H9 (cell line): ENCODE measurements at regions not wholly inside any gene's neighbourhood (a gene's known extent, or its start where the extent isn't known, plus 50 kb on each side); places are given as distances from the start of the nearest gene placed in this dataset.

Experiments used
- DNase-seq: peaks from one replicate; pipeline ENCODE4 v3.0.0-alpha.2; 2017
- H2AFZ ChIP-seq: one replicate; pipeline ENCODE4 v1.6.1; 2013; ENCODE audit warnings: mild to moderate bottlenecking, low read length, control low read depth, moderate library complexity
- H2AK5ac ChIP-seq: 2 replicates; pipeline ENCODE4 v1.6.1; 2013; ENCODE audit warnings: low read length, control low read depth, mixed read lengths; ENCODE audit not compliant: insufficient read length
- H2BK120ac ChIP-seq: one replicate; pipeline ENCODE4 v1.6.1; 2013; ENCODE audit warnings: low read depth, mild to moderate bottlenecking, low read length, control low read depth, inconsistent platforms; ENCODE audit not compliant: poor library complexity, severe bottlenecking
- H2BK12ac ChIP-seq: 2 replicates; pipeline ENCODE4 v1.6.1; 2013; ENCODE audit warnings: low read length, control low read depth, mixed read lengths, low read depth; ENCODE audit not compliant: insufficient read length
- H2BK15ac ChIP-seq: 2 replicates; pipeline ENCODE4 v1.6.1; 2013; ENCODE audit warnings: low read depth, low read length, control low read depth
- H2BK20ac ChIP-seq: one replicate; pipeline ENCODE4 v1.6.1; 2013; ENCODE audit warnings: low read depth, mild to moderate bottlenecking, low read length, control low read depth, inconsistent platforms; ENCODE audit not compliant: poor library complexity, severe bottlenecking
- H2BK5ac ChIP-seq: 2 replicates; pipeline ENCODE4 v1.6.1; 2013; ENCODE audit warnings: low read length, control low read depth, mixed read lengths; ENCODE audit not compliant: insufficient read length
- H3K14ac ChIP-seq: 2 replicates; pipeline ENCODE4 v1.6.1; 2013; ENCODE audit warnings: low read length, control low read depth; ENCODE audit not compliant: insufficient read depth
- H3K18ac ChIP-seq: 2 replicates; pipeline ENCODE4 v1.6.1; 2013; ENCODE audit warnings: low read depth, mild to moderate bottlenecking, mixed read lengths, low read length, control low read depth; ENCODE audit not compliant: insufficient read length
- H3K23ac ChIP-seq: 2 replicates; pipeline ENCODE4 v1.6.1; 2013; ENCODE audit warnings: low read length, control low read depth, mixed read lengths, low read depth; ENCODE audit not compliant: insufficient read length
- H3K23me2 ChIP-seq: 2 replicates; pipeline ENCODE4 v1.6.1; 2013; ENCODE audit warnings: low read depth, mild to moderate bottlenecking, mixed read lengths, low read length, control low read depth; ENCODE audit not compliant: insufficient read length, poor library complexity, severe bottlenecking
- H3K27ac ChIP-seq: 2 replicates; pipeline ENCODE4 v1.5.1; 2013; ENCODE audit warnings: low read length, control low read depth, mixed read lengths, low read depth; ENCODE audit not compliant: insufficient read length
- H3K27me3 ChIP-seq: 2 replicates; pipeline ENCODE4 v1.6.1; 2013; ENCODE audit warnings: low read length, control low read depth, inconsistent platforms; ENCODE audit not compliant: insufficient read depth
- H3K4ac ChIP-seq: 2 replicates; pipeline ENCODE4 v1.6.1; 2013; ENCODE audit warnings: low read depth, mild to moderate bottlenecking, control low read depth, inconsistent platforms, low read length, moderate library complexity
- H3K4me1 ChIP-seq: 2 replicates; pipeline ENCODE4 v1.6.1; 2013; ENCODE audit warnings: low read length, control low read depth, inconsistent platforms; ENCODE audit not compliant: insufficient read depth
- H3K4me2 ChIP-seq: 2 replicates; pipeline ENCODE4 v1.6.1; 2013; ENCODE audit warnings: low read length, control low read depth, mixed read lengths; ENCODE audit not compliant: insufficient read length, insufficient read depth
- H3K56ac ChIP-seq: 2 replicates; pipeline ENCODE4 v1.6.1; 2013; ENCODE audit warnings: low read depth, mild to moderate bottlenecking, mixed read lengths, low read length, control low read depth; ENCODE audit not compliant: insufficient read length
- H3K79me1 ChIP-seq: 2 replicates; pipeline ENCODE4 v1.6.1; 2013; ENCODE audit warnings: low read depth, mild to moderate bottlenecking, moderate library complexity, low read length, control low read depth, inconsistent platforms; ENCODE audit not compliant: insufficient read depth, poor library complexity, severe bottlenecking
- H3K79me2 ChIP-seq: 2 replicates; pipeline ENCODE4 v1.6.1; 2013; ENCODE audit warnings: low read length, control low read depth, inconsistent platforms; ENCODE audit not compliant: insufficient read depth
- H3K9ac ChIP-seq: 2 replicates; pipeline ENCODE4 v1.6.1; 2013; ENCODE audit warnings: low read length, control low read depth, mixed read lengths; ENCODE audit not compliant: insufficient read length; ENCODE audit errors: extremely low read depth
- H3K9me3 ChIP-seq: one replicate; pipeline ENCODE4 v1.6.1; 2013; ENCODE audit warnings: low read depth, low read length, inconsistent platforms; ENCODE audit not compliant: control insufficient read depth
- H3T11ph ChIP-seq: one replicate; pipeline ENCODE4 v1.6.1; 2013; ENCODE audit warnings: mild to moderate bottlenecking, low read length, control low read depth, inconsistent platforms
- H4K20me1 ChIP-seq: one replicate; pipeline ENCODE4 v1.6.1; 2013; ENCODE audit not compliant: control insufficient read depth, insufficient read length, insufficient read depth
- H4K5ac ChIP-seq: 2 replicates; pipeline ENCODE4 v1.6.1; 2013; ENCODE audit warnings: low read depth, mild to moderate bottlenecking, mixed read lengths, low read length, control low read depth; ENCODE audit not compliant: insufficient read length
- H4K8ac ChIP-seq: replicated peaks from 2 replicates; pipeline ENCODE4 v1.6.1; 2013; ENCODE audit warnings: low read length, control low read depth, mixed read lengths, low read depth; ENCODE audit not compliant: insufficient read length
- H4K91ac ChIP-seq: 2 replicates; pipeline ENCODE4 v1.6.1; 2013; ENCODE audit warnings: low read depth, mild to moderate bottlenecking, moderate library complexity, mixed read lengths, low read length, control low read depth; ENCODE audit not compliant: insufficient read length
- H3K27ac Mint-ChIP-seq, 3 experiments: 2 replicates in 2 of 3; 3 replicates in 1 of 3; pipeline ENCODE4 v1.8.0; 2020 to 2021; ENCODE audit warnings: mixed read lengths in 3 of 3, mild to moderate bottlenecking in 1 of 3, moderate library complexity in 1 of 3
- H3K27me3 Mint-ChIP-seq: 2 replicates; pipeline ENCODE4 v1.8.0; 2021; ENCODE audit warnings: low read depth, mild to moderate bottlenecking, moderate library complexity, mixed read lengths
- H3K36me3 Mint-ChIP-seq, 3 experiments: 2 replicates in 2 of 3; 3 replicates in 1 of 3; pipeline ENCODE4 v1.8.0; 2020 to 2021; ENCODE audit warnings: low read depth in 3 of 3, mixed read lengths in 3 of 3; ENCODE audit not compliant: insufficient read depth in 1 of 3
- H3K4me1 Mint-ChIP-seq, 2 experiments: 2 replicates each; pipeline ENCODE4 v1.8.0; 2020; ENCODE audit warnings: mixed read lengths in 2 of 2
- H3K4me3 Mint-ChIP-seq, 2 experiments: 2 replicates in 1 of 2; 3 replicates in 1 of 2; pipeline ENCODE4 v1.8.0; 2020 to 2021; ENCODE audit warnings: mild to moderate bottlenecking in 2 of 2, mixed read lengths in 2 of 2, moderate library complexity in 1 of 2
- H3K9me3 Mint-ChIP-seq, 2 experiments: 2 replicates in 1 of 2; 3 replicates in 1 of 2; pipeline ENCODE4 v1.8.0; 2020; ENCODE audit warnings: mild to moderate bottlenecking in 2 of 2, mixed read lengths in 2 of 2, moderate library complexity in 1 of 2
- CTCF ChIP-seq: fragments of 200-600 bp; sonication (generic); conservative IDR thresholded peaks from 3 replicates; pipeline ENCODE4 v1.8.0; 2021; ENCODE audit warnings: antibody characterized with exemption, mild to moderate bottlenecking
- WGBS: extraction: QIAGEN DNeasy Blood & Tissue Kit; methylation state at CpG from one replicate; pipeline ENCODE4 v1.1.7; 2013; ENCODE audit warnings: missing lambda C conversion rate, low lambda C conversion rate, mixed read lengths; ENCODE audit not compliant: insufficient read length; ENCODE audit errors: extremely low coverage; 5-methylcytosine and 5-hydroxymethylcytosine counted together

GRCh38 chr2:52810460-52810859 is 957.1 kb upstream of the CHAC2 start:
- Histone ChIP-seq H3K4me2 (no peak overlapping the region), H3K18ac (no peak overlapping the region), H4K91ac (no peak overlapping the region), H4K5ac (no peak overlapping the region), H4K8ac (no peak overlapping the region), H3K23ac (no peak overlapping the region), H2AFZ (peak overlapping the region; percentile 45), H4K20me1 (no peaks in the 10 kb centered on the region), H2BK120ac (no peak overlapping the region), H3K4ac (no peak overlapping the region), H3K79me2 (no peaks in the 10 kb centered on the region), H2BK20ac (no peak overlapping the region), H3K9ac (no peak overlapping the region), H2BK12ac (no peak overlapping the region), H3T11ph (no peak overlapping the region), H3K9me3 (no peaks in the 10 kb centered on the region), H2BK5ac (no peak overlapping the region), H3K27ac (no peak overlapping the region), H3K56ac (no peak overlapping the region), H2AK5ac (no peak overlapping the region), H2BK15ac (no peak overlapping the region), H3K23me2 (no peaks in the 10 kb centered on the region), H3K14ac (no peak overlapping the region), H3K79me1 (no peaks in the 10 kb centered on the region), H3K4me1 (no peaks in the 10 kb centered on the region), H3K27me3 (no peaks in the 10 kb centered on the region)
- peak; percentile 33 for DNase-seq
- H3K4me3 Mint-ChIP-seq, result no peak overlapping the region
- no peaks in the 10 kb centered on the region for H3K9me3 Mint-ChIP-seq
- H3K27ac Mint-ChIP-seq, result peak overlapping the region in 1 of 3 experiments; percentile 35; a peak in 1 of 7 replicates
- no peaks in the 10 kb centered on the region for H3K36me3 Mint-ChIP-seq
- peak; percentile 51; the same call in 2 of the 3 replicates for TF ChIP-seq CTCF
- H3K4me1 Mint-ChIP-seq, result peaks cover 0 to 4% of the 10 kb centered on the region in 2 experiments; a peak in 1 of 4 replicates
- no peaks in the 10 kb centered on the region for H3K27me3 Mint-ChIP-seq
- no CpG with 5 or more reads among the region's 4 CpGs for WGBS
